CD4-positive, CD25-positive, alpha-beta regulatory T cell (primary cell): ENCODE measurements at regions not wholly inside any gene's neighbourhood (a gene's known extent, or its start where the extent isn't known, plus 50 kb on each side); places are given as distances from the start of the nearest gene placed in this dataset.

Experiments
- ATAC-seq, 2 donors: fragments of 150-1000 bp; cut with Tn5 transposase; one replicate each; pipeline ENCODE4 v1.10.0; 2021; ENCODE audit warnings: low read depth in 2 of 2, moderate number of reproducible peaks in 2 of 2, moderate library complexity in 1 of 2
- DNase-seq, 3 donors: peaks; one replicate each; pipeline versions ENCODE4 v3.0.0 to v3.0.0-alpha.2; 2012 to 2022; ENCODE audit warnings: mixed read lengths in 1 of 3
- H3K27ac ChIP-seq: one replicate; pipeline ENCODE4 v1.7.0; 2013; ENCODE audit warnings: mild to moderate bottlenecking, low read length; ENCODE audit not compliant: insufficient read depth, poor library complexity, severe bottlenecking
- H3K27me3 ChIP-seq: one replicate; pipeline ENCODE4 v1.7.0; 2013; ENCODE audit warnings: low read length; ENCODE audit not compliant: control insufficient read depth, insufficient read depth
- H3K36me3 ChIP-seq: one replicate; pipeline ENCODE4 v1.7.0; 2013; ENCODE audit warnings: mild to moderate bottlenecking, low read length, moderate library complexity; ENCODE audit not compliant: control insufficient read depth, insufficient read depth
- H3K4me1 ChIP-seq: 2 replicates; pipeline ENCODE4 v1.7.0; 2013; ENCODE audit warnings: mild to moderate bottlenecking, low read length; ENCODE audit not compliant: insufficient read depth, control insufficient read depth, poor library complexity, severe bottlenecking
- H3K4me3 ChIP-seq: one replicate; pipeline ENCODE4 v1.7.0; 2013; ENCODE audit warnings: low read depth, mild to moderate bottlenecking, low read length, moderate library complexity
- H3K9me3 ChIP-seq, 2 experiments: 1 replicate in 1 of 2; 2 replicates in 1 of 2; pipeline ENCODE4 v1.7.0; 2013; ENCODE audit warnings: low read length in 2 of 2, mild to moderate bottlenecking in 1 of 2, moderate library complexity in 1 of 2; ENCODE audit not compliant: control insufficient read depth in 2 of 2
- H3K27ac Mint-ChIP-seq, 3 donors: one replicate each; pipeline ENCODE4 v1.8.0; 2020 to 2022; ENCODE audit warnings: mild to moderate bottlenecking in 3 of 3, mixed read lengths in 3 of 3, moderate library complexity in 2 of 3
- H3K27me3 Mint-ChIP-seq: one replicate; pipeline ENCODE4 v1.8.0; 2022; ENCODE audit warnings: mild to moderate bottlenecking, mixed read lengths
- H3K36me3 Mint-ChIP-seq: one replicate; pipeline ENCODE4 v1.8.0; 2020; ENCODE audit warnings: mixed read lengths
- H3K4me1 Mint-ChIP-seq, 4 donors: one replicate each; pipeline ENCODE4 v1.8.0; 2020 to 2022; ENCODE audit warnings: mixed read lengths in 4 of 4, mild to moderate bottlenecking in 1 of 4
- H3K4me3 Mint-ChIP-seq, 4 donors: one replicate each; pipeline ENCODE4 v1.8.0; 2020 to 2022; ENCODE audit warnings: mild to moderate bottlenecking in 4 of 4, mixed read lengths in 4 of 4, moderate library complexity in 3 of 4
- H3K9me3 Mint-ChIP-seq, 7 donors: one replicate each; pipeline ENCODE4 v1.8.0; 2020 to 2022; ENCODE audit warnings: mixed read lengths in 7 of 7, mild to moderate bottlenecking in 3 of 7, moderate library complexity in 2 of 7

DNA sequence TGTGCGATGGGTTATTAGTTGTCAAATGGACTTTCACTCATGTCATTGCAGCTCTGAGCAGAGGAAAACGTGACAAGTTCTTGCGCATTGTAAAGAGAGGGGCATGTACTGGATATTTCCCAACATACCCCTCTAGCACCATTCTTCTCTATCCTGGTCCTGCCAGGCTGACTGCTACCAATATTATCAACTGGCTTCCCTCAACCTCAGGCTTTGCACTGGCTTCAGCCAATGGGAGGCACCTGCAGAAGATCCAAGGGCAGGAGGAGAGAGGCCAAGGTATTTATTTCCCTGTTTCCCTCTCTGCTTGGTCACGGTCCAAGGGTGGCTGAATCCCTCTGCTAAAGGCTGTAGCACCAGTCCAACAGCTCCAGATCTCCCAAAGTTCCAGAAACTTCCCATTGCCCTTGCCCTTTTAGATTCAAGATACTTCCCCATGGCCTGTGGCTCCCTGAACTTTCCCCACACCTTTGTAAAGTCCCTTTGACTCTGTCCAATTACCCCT is 175.6 kb upstream of the NECTIN1 start:
- no peak overlapping the region for H3K4me3 Mint-ChIP-seq
- no peaks in the 10 kb centered on the region for H3K27me3 Mint-ChIP-seq

DNA sequence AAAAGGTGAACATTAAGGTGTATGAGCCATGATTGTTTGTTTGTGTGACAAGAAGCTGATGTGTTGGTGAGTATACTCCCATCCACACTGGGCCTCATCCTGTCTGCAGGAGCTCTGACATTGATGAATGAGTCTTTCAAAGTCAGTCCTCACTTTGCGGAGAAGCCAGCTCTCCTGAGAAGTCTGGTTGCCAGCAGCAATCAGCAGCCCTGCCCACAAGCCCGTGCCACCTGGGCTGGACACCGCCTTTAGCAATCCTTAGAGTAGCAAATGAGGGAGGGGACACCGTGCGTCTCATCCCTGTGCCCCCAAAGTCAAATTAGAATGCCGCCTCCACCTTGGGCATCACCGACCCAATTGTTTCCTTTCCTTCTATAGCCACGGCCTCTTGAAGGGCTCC is 174.8 kb upstream of the NECTIN1 start:
- ATAC-seq, result no peak
- Histone ChIP-seq H3K4me3 (no peak overlapping the region), H3K36me3 (no peaks in the 10 kb centered on the region), H3K27ac (no peak overlapping the region), H3K27me3 (peaks cover 2% of the 10 kb centered on the region), H3K9me3 (no peaks in the 10 kb centered on the region), H3K4me1 (no peaks in the 10 kb centered on the region)
- Mint-ChIP-seq H3K27ac (no peak overlapping the region), H3K9me3 (peaks cover 0 to 2% (median 0%) of the 10 kb centered on the region in 7 donors), H3K36me3 (no peaks in the 10 kb centered on the region), H3K27me3 (peaks cover 1% of the 10 kb centered on the region), H3K4me3 (no peak overlapping the region), H3K4me1 (no peaks in the 10 kb centered on the region)
- no peak for DNase-seq

More for the DNA sequence above, 175.6 kb upstream of the NECTIN1 start:
- no peak for ATAC-seq
- H3K27ac ChIP-seq, result no peak overlapping the region
- H3K4me3 ChIP-seq, result no peak overlapping the region
- DNase-seq, result no peak
- no peaks in the 10 kb centered on the region for H3K4me1 Mint-ChIP-seq
- no peaks in the 10 kb centered on the region for H3K36me3 Mint-ChIP-seq
- H3K9me3 Mint-ChIP-seq, result peaks cover 0 to 4% (median 0%) of the 10 kb centered on the region in 7 donors
- H3K36me3 ChIP-seq, result no peaks in the 10 kb centered on the region
- H3K27ac Mint-ChIP-seq, result no peak overlapping the region
- H3K4me1 ChIP-seq, result no peaks in the 10 kb centered on the region
- no peaks in the 10 kb centered on the region for H3K9me3 ChIP-seq
- H3K27me3 ChIP-seq, result peaks cover 2% of the 10 kb centered on the region

DNA sequence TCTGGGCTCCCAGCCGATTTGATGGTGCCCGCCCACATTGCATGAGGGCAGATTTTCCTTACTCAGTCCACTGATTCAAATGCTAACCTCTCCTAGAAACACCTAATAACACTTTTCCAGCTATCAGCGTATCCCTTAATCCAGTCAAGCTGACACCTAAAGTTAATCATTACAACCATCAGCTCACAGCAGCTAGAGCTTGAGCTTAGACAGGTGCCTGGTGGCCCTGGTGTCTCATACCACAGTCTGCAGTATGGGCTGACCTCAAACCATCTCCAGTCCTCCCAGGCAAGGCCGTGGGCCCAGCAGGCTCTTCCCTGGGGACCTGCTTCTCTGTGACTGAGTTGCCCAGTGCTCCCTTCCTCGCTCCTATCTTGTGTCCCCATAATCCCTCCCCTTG is 174.4 kb upstream of the NECTIN1 start:
- H3K36me3 Mint-ChIP-seq, result no peaks in the 10 kb centered on the region
- Histone ChIP-seq H3K4me3 (no peak overlapping the region), H3K9me3 (no peaks in the 10 kb centered on the region), H3K27ac (no peak overlapping the region), H3K36me3 (no peaks in the 10 kb centered on the region), H3K4me1 (no peaks in the 10 kb centered on the region), H3K27me3 (peaks cover 2% of the 10 kb centered on the region)
- H3K4me1 Mint-ChIP-seq, result no peaks in the 10 kb centered on the region
- H3K9me3 Mint-ChIP-seq, result peaks cover 0 to 2% (median 0%) of the 10 kb centered on the region in 7 donors
- peaks cover 6% of the 10 kb centered on the region for H3K27me3 Mint-ChIP-seq
- ATAC-seq (no peak), DNase-seq (no peak)
- H3K4me3 Mint-ChIP-seq, result no peak overlapping the region
- H3K27ac Mint-ChIP-seq, result no peak overlapping the region

DNA sequence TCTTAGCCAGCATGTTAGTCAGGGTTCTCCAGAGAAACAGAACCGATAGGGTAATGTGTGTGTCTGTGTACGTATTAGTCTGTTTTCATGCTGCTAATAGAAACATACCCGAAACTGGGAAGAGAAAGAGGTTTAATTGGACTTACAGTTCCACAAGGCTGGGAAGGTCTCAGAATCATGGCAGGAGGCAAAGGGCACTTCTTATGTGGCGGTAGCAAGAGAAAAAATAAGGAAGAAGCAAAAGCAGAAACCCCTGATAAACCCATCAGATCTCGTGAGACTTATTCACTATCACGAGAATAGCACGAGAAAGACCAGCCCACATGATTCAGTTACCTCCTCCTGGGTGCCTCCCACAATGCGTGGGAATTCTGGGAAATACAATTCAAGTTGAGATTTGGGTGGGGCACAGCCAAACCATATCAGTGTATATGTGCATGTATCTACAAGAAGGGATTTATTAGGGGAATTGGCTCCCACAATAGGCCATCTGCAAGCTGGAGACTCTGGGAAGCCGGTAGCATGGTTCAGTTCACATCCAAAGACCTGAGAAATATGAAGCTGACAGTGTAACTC is 173.7 kb upstream of the NECTIN1 start:
- Mint-ChIP-seq H3K9me3 (peaks cover 0 to 2% (median 0%) of the 10 kb centered on the region in 7 donors), H3K27ac (no peak overlapping the region), H3K36me3 (no peaks in the 10 kb centered on the region), H3K4me1 (no peaks in the 10 kb centered on the region), H3K27me3 (peaks cover 6% of the 10 kb centered on the region), H3K4me3 (no peak overlapping the region)
- no peak overlapping the region for H3K4me3 ChIP-seq
- H3K9me3 ChIP-seq, result no peaks in the 10 kb centered on the region
- no peak overlapping the region for H3K27ac ChIP-seq
- ATAC-seq, result no peak
- DNase-seq, result no peak
- no peaks in the 10 kb centered on the region for H3K36me3 ChIP-seq
- H3K4me1 ChIP-seq, result no peaks in the 10 kb centered on the region
- peaks cover 2% of the 10 kb centered on the region for H3K27me3 ChIP-seq

DNA sequence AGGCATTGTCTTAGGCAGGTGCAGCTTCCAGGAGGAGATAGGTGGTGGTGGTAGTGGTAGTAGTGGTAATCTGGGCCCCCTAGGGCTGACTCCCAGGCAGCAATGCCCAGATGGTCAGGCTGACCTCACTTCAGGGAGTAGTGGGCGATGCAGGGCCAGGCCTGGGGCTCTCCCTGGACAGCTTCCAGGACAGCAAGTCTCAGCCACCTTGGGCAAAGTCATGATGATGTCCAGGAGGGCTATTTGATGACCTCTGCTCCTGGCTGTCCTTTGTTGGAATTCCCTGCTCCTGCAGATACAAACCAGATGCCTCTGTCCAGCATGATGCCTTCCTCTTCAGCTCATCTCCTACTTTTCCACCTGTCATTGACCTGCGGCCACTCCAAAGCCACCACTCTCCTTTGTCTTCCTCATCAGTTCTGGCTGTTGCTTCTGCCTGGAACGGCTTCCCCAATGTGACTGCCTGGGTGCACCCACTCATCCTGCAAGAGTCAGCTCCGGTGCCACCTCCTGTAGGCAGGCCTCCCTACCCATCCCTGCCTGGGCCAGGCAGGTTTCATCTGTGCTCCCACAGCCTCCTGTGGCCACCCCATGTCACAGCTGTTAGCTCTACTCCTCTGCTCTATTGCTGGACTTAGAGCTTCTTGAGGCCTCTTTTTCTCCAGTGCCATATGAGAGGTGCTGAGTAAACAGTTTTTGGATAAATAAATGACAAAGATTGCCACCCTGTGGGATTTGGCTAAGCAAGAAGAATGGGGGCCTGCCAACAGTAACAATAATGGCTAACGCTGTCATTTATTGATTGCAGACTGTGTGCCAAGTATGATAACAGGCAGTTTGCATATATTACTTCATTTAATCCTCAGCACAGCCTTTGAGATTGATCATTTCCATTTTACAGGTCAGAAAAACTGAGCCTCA is 172.9 kb upstream of the NECTIN1 start:
- Histone ChIP-seq H3K27ac (no peak overlapping the region), H3K9me3 (no peaks in the 10 kb centered on the region), H3K4me1 (no peaks in the 10 kb centered on the region), H3K27me3 (peaks cover 2% of the 10 kb centered on the region), H3K4me3 (no peak overlapping the region), H3K36me3 (no peaks in the 10 kb centered on the region)
- Mint-ChIP-seq H3K27me3 (peaks cover 9% of the 10 kb centered on the region), H3K36me3 (no peaks in the 10 kb centered on the region), H3K4me3 (no peak overlapping the region), H3K27ac (no peak overlapping the region), H3K4me1 (no peaks in the 10 kb centered on the region), H3K9me3 (peaks cover 0 to 2% (median 0%) of the 10 kb centered on the region in 7 donors)
- no peak for ATAC-seq
- no peak for DNase-seq

DNA sequence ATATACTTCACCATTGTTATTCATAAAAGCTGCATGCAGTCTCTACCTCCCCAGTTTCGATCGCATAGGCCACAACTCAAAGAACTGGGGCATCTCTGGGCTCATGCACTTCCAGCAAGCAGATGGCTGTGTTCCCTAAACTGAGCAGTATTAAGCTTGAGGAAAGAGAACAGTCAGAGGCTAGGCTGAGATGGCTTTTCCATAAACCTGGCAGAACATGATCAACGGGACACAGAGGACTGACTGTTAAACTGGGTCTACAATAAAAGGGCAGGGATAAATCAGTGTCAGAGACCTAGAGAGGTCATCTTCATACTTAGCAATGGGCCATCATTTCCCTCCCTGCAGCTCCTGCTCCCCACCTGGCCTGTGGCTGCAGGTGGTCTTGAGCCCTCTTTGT is 171.0 kb upstream of the NECTIN1 start:
- Mint-ChIP-seq H3K27ac (no peak overlapping the region), H3K9me3 (peaks cover 0 to 2% (median 0%) of the 10 kb centered on the region in 7 donors), H3K4me1 (no peaks in the 10 kb centered on the region), H3K36me3 (no peaks in the 10 kb centered on the region), H3K27me3 (peaks cover 11% of the 10 kb centered on the region), H3K4me3 (no peak overlapping the region)
- H3K27ac ChIP-seq, result no peak overlapping the region
- H3K4me1 ChIP-seq, result no peaks in the 10 kb centered on the region
- H3K27me3 ChIP-seq, result no peaks in the 10 kb centered on the region
- H3K4me3 ChIP-seq, result no peak overlapping the region
- no peaks in the 10 kb centered on the region for H3K9me3 ChIP-seq
- no peak for ATAC-seq
- H3K36me3 ChIP-seq, result no peaks in the 10 kb centered on the region
- no peak for DNase-seq

DNA sequence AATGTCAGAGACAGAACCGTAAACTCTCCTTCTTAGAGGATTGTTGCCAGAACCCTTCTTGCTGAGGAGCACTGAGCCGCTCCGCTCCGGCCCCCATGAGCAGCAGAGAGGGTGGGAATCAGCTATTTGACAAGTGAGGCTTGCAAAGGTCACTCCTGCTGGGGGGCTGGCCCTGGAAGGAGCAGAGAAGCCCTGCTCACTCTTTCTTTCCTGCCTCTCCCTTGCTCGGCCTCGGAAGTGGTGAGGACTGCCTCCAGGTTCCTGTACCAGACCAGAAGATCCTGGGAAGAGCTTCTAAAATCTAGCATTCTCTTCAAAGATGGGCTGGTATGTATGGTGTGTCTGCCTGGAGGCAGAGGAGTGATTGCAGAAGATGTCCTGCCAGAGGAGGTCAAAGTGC is 168.6 kb upstream of the NECTIN1 start:
- peaks cover 0 to 1% (median 0%) of the 10 kb centered on the region in 7 donors for H3K9me3 Mint-ChIP-seq
- H3K27ac Mint-ChIP-seq, result no peak overlapping the region
- no peaks in the 10 kb centered on the region for H3K9me3 ChIP-seq
- H3K36me3 Mint-ChIP-seq, result no peaks in the 10 kb centered on the region
- no peaks in the 10 kb centered on the region for H3K27me3 ChIP-seq
- H3K4me1 ChIP-seq, result no peaks in the 10 kb centered on the region
- no peak for DNase-seq
- H3K27me3 Mint-ChIP-seq, result peaks cover 11% of the 10 kb centered on the region
- no peak overlapping the region for H3K4me3 ChIP-seq
- no peak overlapping the region for H3K27ac ChIP-seq
- no peaks in the 10 kb centered on the region for H3K36me3 ChIP-seq
- H3K4me1 Mint-ChIP-seq, result no peaks in the 10 kb centered on the region
- no peak for ATAC-seq
- H3K4me3 Mint-ChIP-seq, result no peak overlapping the region
